C4-2B (cell line): ENCODE measurements at regions not wholly inside any gene's neighbourhood (a gene's known extent, or its start where the extent isn't known, plus 50 kb on each side); places are given as distances from the start of the nearest gene placed in this dataset.

Source experiments
- H3K27ac ChIP-seq: fragments of 450-650 bp; 2 replicates; pipeline ENCODE4 v1.5.1; 2017
- ZFX ChIP-seq: fragments of 450-650 bp; IDR thresholded peaks from 2 replicates; pipeline ENCODE4 v1.6.1; 2017
- TF ChIP-seq, protein P1 (sequence below): fragments of 450-650 bp; conservative IDR thresholded peaks from 2 replicates; pipeline ENCODE4 v1.5.1; 2017; ENCODE audit warnings: mild to moderate bottlenecking

DNA sequence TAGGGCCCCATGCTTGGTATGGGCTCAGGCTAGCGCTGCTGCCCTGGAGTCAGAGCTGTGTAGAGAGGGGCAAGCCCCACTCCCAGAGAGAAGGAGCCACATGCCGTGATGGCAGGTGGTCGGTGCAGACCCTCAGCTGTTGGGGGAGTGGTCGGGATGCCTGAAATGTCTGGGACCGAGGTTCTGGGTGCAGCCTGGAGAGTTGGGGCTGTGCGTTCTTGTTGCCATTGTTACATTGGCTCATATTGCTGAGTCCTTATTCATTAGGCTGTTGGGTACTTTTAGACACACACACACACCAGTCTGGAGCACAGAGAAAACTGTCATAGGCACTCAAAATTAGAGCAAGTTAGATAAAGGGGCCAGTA, 83.9 kb downstream of the UNC5CL start:
- no peak for TF ChIP-seq ZFX
- TF ChIP-seq, protein P1, sequence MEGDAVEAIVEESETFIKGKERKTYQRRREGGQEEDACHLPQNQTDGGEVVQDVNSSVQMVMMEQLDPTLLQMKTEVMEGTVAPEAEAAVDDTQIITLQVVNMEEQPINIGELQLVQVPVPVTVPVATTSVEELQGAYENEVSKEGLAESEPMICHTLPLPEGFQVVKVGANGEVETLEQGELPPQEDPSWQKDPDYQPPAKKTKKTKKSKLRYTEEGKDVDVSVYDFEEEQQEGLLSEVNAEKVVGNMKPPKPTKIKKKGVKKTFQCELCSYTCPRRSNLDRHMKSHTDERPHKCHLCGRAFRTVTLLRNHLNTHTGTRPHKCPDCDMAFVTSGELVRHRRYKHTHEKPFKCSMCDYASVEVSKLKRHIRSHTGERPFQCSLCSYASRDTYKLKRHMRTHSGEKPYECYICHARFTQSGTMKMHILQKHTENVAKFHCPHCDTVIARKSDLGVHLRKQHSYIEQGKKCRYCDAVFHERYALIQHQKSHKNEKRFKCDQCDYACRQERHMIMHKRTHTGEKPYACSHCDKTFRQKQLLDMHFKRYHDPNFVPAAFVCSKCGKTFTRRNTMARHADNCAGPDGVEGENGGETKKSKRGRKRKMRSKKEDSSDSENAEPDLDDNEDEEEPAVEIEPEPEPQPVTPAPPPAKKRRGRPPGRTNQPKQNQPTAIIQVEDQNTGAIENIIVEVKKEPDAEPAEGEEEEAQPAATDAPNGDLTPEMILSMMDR, result no peak
- no peak overlapping the region for H3K27ac ChIP-seq

DNA sequence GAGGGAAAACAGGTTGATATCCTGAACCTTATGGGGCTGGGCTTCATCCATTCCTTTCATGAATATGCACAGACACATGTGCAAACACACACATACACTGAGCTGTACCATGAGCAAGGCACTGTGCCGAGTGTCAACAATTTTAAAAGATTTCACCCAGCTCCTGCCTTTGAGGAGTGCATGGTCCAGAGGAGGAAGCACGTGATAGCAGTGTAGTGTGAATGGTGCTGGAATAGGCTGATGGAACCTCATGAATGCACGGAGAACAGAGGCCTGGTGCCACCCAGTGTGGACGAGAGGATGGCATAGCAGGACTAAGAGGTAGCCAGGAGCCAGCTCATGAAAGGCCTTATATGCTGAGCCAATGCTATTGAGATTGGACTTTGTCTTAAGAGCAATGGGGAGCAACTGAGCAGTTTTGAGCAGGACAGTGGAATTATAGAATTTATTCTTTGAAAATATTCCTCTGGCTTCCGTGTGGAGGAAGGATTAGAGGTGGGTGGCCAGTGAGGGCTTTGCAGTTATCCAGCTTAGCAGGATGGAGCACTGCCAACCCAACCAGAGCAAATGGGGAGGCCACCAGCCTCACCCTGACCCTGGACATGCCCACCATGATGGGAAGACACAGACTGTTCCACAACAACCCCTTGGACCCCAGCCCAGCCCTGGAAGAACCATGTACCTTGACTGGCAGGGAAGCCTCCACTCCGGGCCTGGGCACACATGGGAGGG, 84.4 kb downstream of the UNC5CL start:
- no peak for TF ChIP-seq ZFX
- TF ChIP-seq, protein P1, result no peak
- H3K27ac ChIP-seq, result no peak overlapping the region

DNA sequence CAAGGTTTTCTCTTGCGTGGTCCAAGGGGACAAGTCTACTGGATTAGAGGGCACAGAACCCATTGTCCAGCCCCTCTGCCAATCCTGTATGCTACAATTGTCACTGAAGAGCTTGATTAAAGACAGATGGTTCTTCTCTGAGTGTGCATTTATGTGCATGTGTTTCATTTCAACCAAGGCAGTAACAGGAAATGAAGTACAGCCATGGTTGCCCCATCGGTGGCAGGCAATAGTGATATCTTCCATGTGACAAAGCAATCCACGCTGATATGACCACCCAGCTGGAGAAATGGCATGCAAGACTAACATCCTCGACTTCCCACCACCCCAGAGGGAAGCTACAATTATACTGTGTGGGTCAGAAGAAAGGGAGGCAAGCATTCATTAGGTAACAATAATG, 85.5 kb downstream of the UNC5CL start:
- H3K27ac ChIP-seq, result no peak overlapping the region
- no peak for TF ChIP-seq ZFX
- TF ChIP-seq, protein P1, result no peak

DNA sequence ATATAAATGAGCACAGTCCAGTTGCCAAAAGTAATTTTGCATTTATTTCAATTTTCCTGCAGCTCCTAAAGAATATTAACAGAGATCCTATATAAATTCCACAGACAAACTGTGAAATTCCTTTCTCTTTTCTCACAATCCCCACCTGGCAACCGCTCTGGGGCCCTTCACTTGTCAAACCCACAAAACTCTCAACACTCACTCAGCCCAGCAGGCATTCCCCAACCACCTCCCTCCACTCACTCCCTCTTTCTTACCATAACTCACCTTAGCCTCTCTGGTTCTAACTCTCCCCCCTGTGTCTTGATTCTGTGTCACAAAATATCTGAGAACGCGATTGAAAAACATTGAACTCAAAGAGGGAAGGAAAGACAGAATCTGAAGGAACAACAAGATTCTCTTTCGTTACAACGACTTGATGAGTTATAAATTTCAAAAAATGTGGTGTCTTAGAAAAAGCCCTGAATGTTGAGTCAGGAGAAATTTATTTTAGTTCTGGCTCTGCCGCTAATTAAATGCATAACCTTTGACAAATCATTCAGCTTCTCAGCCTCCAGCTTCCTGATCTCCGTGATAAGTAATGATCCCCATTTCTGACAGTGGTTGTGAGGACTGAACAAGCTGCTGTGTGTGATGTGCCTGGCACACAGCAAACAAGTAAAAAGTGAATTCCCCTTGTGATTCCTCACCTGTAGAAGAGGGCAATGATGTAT, 87.9 kb downstream of the UNC5CL start:
- TF ChIP-seq ZFX, result no peak
- TF ChIP-seq, protein P1, result no peak
- no peak overlapping the region for H3K27ac ChIP-seq

DNA sequence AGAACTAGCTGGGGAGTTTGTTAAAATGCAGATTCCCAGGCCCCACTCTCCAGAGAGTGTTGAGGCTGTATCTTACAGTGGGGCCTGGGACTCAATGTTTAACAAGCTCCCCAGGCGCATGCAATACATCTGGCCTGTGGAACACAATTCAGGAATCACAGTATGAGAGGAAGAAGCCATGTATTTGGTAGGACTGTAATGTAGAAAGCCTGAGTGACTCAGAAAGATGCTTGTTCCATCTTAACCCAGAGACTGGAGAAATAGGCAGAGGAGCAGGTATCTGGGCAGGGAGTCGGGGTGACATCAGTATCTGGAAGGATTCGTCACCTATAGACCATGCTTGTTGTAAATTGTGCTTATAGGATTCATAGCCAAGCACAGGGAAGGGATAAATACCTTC, 90.5 kb downstream of the UNC5CL start:
- TF ChIP-seq, protein P1, result no peak
- no peak for TF ChIP-seq ZFX
- no peak overlapping the region for H3K27ac ChIP-seq

DNA sequence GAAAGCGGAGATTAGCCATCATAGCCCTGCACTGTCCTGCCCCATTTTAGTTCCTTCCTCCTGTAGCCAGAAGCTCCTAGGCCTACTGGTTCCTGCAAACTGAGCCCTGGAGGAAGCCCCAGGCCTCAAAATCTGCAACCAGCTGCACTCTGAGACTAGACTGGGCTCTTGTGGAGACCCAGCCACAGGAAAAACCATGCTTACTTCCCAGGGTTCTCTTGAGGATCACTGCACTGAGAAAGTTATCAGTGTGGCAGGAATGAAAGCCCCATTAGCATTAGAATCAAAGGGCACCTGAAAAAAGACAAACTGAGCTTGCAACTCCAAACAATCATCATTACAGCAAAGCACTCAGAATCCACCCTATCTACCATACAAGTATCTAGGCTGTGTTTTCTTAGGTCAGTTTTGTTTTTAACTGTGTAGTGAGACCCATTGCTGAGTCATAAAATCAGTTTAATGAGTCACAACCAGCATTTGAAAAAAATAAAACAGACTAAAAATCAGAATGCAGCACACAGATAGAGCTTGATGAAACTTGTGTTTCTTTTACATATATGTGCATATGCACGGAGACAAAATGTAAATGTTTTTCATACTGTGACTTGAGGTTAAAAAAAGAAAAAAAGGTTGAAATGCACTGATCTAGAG, 91.0 kb downstream of the UNC5CL start:
- no peak overlapping the region for H3K27ac ChIP-seq
- TF ChIP-seq, protein P1, result no peak
- TF ChIP-seq ZFX, result no peak

DNA sequence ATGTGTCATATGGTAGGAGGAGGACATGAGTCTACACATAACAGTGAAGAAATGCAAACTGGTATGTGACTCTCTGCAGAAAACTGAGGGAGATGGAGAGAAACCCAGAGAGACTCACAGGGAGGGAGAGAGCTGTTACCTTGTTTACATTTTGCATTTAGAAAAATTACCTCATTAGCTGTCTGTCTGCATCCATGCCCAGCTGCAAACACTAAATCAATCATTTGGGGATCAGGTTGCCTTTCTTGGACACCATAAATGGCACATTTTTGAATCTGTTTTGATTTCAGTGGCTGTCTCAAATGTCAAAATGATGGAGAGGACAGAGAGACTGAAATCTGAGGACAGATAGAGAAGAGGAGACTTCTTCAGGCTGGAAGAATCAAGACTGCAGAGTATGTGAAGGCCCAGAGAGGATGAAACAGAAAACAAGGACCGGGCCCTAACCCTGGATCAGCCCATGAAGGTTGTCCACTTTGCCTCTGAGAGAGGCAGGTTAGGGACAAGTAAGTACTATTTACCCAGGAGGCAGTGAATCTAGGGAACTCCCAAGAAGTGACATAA, 92.2 kb downstream of the UNC5CL start:
- H3K27ac ChIP-seq, result no peak overlapping the region
- TF ChIP-seq, protein P1, result no peak
- TF ChIP-seq ZFX, result no peak
